Glomerular visceral epithelial cell (primary cell): ENCODE measurements at regions not wholly inside any gene's neighbourhood (a gene's known extent, or its start where the extent isn't known, plus 50 kb on each side); places are given as distances from the start of the nearest gene placed in this dataset.
"Not testable (repeated sequence)": the region's sequence is repeated elsewhere in the genome, so short reads cannot be mapped to it uniquely, and the experiment has no call there.

Experiments
- DNase-seq: peaks from one replicate; pipeline ENCODE4 v3.0.0-alpha.2; 2016; ENCODE audit errors: extremely low spot score

DNA sequence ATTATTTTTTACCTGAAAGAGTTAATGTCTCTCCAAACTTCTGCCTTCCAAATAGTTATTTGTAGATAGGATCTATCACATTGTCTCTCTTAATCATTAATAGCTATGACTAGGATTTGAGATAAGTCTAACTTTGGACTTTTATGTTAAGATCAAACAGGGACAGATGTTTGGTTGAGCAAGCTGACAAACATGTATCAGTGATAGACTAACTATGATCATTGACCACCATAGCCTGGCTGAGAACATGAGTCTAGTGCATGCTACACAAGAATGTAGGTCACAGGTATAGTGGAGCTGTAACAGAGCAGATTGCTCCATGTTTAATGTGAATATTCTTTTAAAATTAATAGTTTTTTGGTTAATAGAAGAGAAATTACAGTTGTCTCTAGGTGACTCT, 52.0 kb downstream of the SYT15B start:
- not testable (repeated sequence) for DNase-seq

- DNase-seq: not testable (repeated sequence)
These were observed 52.9 kb downstream of the SYT15B start for GRCh38 chr10:47710443-47710842.

DNA sequence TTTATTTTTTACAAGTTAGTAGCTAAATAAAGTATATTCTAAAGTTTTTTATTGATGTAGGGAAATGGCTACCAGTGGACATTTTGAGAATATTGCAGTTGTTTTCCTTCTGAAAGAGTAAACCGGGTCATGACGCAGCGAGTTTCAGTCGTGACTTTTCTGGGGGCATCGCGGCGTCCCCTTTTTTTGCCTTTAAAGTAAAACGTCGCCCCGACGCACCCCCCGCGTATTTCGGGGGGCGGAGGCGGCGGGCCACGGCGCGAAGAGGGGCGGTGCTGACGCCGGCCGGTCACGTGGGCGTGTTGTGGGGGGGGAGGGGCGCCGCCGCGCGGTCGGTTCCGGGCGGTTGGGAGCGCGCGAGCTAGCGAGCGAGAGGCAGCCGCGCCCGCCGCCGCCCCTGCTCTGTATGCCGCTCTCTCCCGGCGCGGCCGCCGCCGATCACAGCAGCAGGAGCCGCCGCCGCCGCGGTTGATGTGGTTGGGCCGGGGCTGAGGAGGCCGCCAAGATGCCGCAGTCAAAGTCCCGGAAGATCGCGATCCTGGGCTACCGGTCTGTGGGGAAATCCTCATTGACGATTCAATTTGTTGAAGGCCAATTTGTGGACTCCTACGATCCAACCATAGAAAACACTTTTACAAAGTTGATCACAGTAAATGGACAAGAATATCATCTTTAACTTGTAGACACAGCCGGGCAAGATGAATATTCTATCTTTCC, 57.5 kb downstream of the SYT15B start:
- not testable (repeated sequence) for DNase-seq

- not testable (repeated sequence) for DNase-seq
These were observed 62.1 kb downstream of the SYT15B start for GRCh38 chr10:47701285-47701684.

DNA sequence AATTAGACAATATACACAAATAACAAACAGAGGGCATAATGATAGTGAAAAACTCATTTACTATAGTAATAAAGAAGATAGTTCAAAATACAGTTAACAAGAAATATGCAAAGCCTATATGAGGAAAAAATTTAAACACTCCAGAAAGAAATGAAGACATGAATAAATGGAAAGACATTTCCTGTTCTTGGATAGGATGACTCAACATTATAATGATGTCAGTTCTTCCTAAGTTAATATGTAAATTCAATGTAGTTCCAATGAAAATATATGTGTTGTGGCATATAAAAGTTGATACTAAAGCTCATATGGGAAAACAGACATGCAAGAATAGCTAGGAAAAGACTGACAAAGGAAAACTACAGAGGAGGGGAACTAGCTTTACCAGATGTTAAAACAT, 63.5 kb downstream of the SYT15B start:
- not testable (repeated sequence) for DNase-seq

DNA sequence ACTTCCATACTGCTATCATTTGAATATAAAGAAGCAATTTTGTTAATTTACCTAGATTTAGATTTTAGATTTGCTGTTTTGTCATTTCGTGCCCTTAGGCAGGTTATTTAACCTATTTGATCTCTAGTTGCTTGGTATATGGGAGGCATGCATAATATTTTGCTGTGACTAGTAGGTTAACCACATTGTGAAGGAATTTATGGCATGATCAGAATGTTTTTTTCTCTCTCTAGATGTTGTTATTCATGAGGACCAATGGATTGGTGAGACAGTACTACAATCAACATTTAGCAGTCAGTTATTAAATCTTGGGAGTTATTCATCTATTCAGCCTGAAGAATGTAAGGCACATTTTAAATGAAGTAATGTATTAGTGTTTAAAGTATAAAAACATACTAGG, 67.2 kb downstream of the SYT15B start:
- not testable (repeated sequence) for DNase-seq

- not testable (repeated sequence) for DNase-seq
These were observed 68.2 kb downstream of the SYT15B start for GRCh38 chr10:47695149-47695548.

GRCh38 chr10:47690304-47690703, 73.1 kb downstream of the SYT15B start:
- not testable (repeated sequence) for DNase-seq

DNA sequence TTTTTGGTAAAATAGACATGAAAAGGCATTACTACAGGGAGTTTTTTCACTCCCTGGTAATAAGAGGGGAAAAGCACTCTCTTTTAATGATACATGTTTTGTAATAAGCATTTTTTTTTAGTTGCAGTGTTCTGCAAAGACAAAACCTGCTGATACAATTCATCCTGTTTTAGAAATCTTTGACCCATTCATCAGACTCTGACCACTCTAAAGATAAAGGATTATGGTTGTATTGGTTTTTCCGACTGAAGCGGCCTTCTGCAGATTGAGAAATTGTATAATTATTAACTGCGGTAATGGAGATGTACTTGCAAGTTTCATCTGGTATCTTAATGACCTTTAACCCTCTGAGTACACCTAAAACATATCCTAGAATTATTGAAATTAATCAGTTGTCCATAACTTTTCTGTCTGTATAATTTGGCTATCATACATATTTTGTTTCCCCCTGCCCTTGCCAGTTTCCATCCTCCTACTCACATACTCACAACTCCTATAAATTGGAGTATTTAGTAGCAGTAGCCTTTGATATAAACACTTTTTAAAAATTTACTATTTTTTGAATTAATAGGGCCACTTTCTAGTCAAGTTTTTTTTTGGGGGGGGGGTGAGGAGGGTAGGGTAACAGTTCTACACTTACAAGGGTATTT, 79.4 kb downstream of the SYT15B start:
- DNase-seq: not testable (repeated sequence)

- DNase-seq: not testable (repeated sequence)
These were observed 81.8 kb downstream of the SYT15B start for GRCh38 chr10:47681638-47681990.

GRCh38 chr10:47680848-47681637, 82.3 kb downstream of the SYT15B start:
- not testable (repeated sequence) for DNase-seq

DNA sequence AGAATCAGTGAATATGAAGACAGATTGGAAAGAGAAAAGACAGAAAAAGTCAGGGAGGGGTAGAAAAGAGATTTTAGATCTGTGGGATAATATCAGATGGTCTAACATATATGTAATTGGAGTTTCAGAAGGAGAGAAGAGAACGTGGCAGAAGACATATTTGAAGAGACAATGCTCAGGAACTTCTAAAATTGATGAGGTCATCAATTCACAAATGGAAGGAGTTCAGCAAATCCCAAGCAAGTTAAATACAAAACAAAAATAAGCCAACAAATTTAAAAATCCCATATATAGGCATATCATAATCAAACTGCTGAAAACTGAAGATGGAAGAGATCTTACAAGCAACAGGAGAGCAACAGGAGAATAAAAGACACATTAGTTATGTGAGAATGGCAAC, 87.3 kb downstream of the SYT15B start:
- DNase-seq: not testable (repeated sequence)

DNA sequence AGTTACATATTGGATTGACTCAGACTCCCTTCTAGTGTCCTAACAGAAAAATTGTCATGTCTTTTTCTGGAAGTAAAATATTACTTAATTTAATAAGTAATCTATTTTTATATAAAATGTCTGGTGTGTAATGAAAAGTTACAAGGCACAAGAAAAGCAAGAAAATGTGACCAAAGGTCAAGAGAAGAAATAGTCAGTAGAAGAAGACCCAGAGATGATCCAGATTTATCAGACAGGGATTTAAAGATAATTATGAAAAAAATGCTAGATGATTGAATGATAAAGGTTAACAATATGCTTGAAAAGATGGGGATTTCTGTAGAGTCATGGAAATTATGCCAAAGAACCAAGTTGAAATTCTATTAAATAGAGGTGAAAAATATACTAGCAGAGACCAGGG, 87.8 kb downstream of the SYT15B start:
- DNase-seq: not testable (repeated sequence)

DNA sequence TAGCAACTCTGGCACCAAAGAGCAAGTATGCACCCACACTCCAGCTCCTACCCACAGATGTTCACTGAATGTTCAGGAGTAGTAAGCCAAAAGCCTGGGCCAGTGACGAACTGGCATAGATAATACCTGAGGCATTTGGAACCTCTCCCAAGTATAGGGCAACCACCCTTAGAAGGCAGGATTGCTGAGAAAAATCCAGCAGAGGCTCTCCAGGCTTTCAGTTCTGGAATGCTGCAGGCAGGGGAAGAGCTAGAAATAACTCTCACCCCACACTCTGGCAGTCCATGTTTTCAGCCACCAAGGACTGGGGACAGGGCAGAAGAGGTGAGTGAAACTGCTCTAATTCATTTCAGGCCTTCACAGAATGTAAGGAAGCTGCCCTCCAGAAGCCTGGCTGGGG, 90.3 kb downstream of the SYT15B start:
- DNase-seq: not testable (repeated sequence)

DNA sequence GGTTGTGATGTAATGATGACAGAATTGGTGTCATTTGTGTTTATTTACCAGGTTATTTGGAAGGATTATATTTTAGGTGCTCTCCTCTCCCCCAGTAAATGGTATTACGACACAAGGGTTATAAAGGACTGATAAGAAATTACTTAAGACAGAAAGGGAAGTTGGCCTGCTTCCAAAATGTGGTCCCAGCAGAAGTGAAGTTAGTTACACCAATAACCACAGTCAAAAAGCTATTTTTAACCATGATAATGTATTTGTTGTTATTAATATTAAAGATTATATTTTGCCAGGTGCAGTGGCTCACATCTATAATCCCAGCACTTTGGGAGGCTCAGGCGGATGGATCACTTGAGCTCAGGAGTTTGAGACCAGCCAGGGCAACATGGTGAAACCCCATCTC, 92.5 kb downstream of the SYT15B start:
- DNase-seq: not testable (repeated sequence)

- not testable (repeated sequence) for DNase-seq
These were observed 101.3 kb downstream of the SYT15B start for GRCh38 chr10:47661955-47662577.

- not testable (repeated sequence) for DNase-seq
These were observed 106.7 kb downstream of the SYT15B start for GRCh38 chr10:47656732-47657131.

DNA sequence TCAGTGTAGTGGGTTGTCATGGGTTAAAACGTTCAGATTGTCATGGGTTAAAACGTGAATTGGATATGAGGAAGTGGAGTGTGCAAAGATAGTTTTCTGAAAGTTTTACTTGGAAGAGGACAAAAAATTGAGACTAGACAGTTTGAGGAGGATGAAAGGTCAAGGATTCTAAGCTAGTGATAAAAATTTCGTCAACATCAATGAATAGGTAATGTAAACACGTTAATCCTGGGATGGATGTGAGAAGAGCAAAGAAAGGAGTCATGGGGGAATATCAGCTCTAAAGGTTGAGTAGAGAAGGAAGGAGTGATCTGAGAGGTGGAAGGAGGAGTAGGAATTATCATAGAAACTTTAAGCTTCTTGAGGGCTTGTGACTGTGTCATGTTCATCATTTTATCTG, 109.2 kb downstream of the SYT15B start:
- not testable (repeated sequence) for DNase-seq

DNA sequence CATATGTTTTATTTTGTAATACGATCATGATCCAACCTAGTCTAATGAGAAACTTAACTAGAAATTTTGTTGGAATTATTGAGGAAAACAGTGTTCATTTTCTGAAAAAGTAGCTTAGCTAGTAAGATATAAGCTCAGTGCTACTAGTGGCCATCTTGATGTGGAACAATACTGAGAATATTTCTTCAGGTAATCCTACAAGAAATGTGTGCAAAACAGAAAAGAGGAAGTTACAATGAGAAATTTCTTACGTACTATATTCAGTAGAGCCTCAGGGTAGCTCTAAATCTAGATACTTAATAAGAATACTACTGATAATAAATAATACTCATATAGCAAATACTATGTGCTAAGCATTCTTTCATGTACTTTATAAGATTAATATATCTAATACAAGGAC, 114.8 kb downstream of the SYT15B start:
- not testable (repeated sequence) for DNase-seq

DNA sequence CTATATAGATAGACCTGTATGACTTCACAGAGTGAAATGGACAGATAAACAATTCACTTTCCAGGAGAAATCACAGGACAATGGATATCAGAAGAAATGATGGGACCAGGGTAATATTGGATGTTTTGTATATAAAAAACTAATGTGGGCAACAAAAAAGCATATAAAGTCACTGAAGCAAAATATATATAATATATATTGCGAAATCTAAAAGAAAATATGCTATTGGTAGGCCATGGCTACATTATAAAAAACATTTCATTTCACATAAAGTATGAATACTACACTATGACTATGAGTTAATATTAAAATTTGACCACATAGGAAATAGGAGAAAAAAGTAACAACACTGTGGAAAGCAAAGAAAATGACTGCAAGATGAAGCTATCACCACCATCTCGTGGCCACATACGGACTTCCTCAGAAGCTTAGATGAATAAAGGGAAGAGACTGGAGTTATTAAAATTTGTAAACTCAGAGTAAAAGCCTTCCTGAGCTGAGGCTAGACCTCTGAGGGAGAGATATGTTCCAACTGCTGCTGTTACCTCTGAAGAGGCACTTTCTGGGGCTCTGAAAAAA, 115.8 kb downstream of the SYT15B start:
- not testable (repeated sequence) for DNase-seq

DNA sequence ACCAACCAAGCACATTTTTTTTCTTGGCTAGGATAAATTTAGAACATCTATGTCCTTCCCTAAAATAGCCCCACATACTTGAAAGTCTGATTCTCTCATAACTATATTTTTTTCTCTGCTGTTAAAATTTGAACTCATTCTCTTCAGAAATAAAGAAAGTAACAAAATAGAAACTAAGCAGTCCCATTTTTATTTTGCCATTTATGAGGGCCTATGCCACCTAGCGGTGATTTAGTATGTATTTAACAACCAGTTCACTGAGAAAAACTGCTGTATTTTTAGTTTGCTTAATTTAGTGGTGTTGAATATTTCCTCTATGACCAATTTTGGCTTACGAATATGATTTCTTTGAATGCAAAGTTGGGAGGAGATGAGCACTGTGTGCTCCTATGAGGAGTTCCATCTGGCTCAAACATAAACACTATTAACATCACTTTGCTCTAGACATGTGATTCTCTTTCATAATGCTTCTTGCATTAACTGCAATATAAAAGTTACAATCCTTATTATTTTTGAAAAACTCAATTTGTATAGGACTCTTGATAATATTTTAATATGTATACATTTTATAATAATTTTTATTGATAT, 116.6 kb downstream of the SYT15B start:
- DNase-seq: not testable (repeated sequence)
